ENCODE measurements at regions not wholly inside any gene's neighbourhood (a gene's known extent, or its start where the extent isn't known, plus 50 kb on each side); places are given as distances from the start of the nearest gene placed in this dataset.

DNA sequence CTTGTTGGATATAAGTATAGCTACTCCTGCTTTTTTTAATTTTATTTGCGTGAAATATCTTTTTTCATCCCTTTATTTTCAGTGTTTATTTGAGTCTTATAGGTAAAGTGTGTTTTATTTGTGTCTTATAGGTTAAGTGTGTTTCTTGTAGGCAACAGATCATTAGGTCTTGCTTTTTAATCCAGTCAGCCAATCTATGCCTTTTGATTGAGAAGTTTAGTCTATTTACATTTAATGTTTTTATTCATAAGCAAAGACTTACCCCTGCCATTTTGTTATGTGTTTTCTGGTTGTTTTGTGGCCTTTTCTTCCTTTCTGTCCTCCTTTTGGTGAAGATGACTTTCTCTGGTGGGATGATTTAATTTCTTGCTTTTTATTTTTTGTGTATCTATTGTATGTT lies 232.0 kb downstream of the RAP2B start:
- no peak for TF ChIP-seq EZH2 (IDR thresholded peaks at IDR 0.05; ENCODE audit: borderline replicate concordance)
- TF ChIP-seq, protein P1, sequence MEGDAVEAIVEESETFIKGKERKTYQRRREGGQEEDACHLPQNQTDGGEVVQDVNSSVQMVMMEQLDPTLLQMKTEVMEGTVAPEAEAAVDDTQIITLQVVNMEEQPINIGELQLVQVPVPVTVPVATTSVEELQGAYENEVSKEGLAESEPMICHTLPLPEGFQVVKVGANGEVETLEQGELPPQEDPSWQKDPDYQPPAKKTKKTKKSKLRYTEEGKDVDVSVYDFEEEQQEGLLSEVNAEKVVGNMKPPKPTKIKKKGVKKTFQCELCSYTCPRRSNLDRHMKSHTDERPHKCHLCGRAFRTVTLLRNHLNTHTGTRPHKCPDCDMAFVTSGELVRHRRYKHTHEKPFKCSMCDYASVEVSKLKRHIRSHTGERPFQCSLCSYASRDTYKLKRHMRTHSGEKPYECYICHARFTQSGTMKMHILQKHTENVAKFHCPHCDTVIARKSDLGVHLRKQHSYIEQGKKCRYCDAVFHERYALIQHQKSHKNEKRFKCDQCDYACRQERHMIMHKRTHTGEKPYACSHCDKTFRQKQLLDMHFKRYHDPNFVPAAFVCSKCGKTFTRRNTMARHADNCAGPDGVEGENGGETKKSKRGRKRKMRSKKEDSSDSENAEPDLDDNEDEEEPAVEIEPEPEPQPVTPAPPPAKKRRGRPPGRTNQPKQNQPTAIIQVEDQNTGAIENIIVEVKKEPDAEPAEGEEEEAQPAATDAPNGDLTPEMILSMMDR (IDR thresholded peaks at IDR 0.05; ENCODE audit: poor library complexity), result no peak
- TF ChIP-seq EZH2phosphoT487 (IDR thresholded peaks at IDR 0.05; ENCODE audit: low read depth, severe bottlenecking, unreplicated experiment), result no peak
